Caki2 (cell line): ENCODE measurements at regions not wholly inside any gene's neighbourhood (a gene's known extent, or its start where the extent isn't known, plus 50 kb on each side); places are given as distances from the start of the nearest gene placed in this dataset.

Experiments
- DNase-seq: peaks from one replicate; pipeline ENCODE4 v3.0.0-alpha.2; 2015; ENCODE audit warnings: low read depth
- in situ Hi-C: cut with HindIII; loops from 2 replicates; pipeline ENCODE4 v1.10.0; 2016; ENCODE audit warnings: low sequenced_read_pairs, low pct_unique_long_range_greater_than_20kb, mixed read lengths

- no peak for DNase-seq
- in situ Hi-C loops: no loop called here
Observed at GRCh38 chr6:133187114-133187513, 54.0 kb upstream of the EYA4 start.

GRCh38 chr6:133187657-133188453 lies 53.3 kb upstream of the EYA4 start:
- in situ Hi-C loops: no loop called here
- peak; percentile 44 for DNase-seq

- DNase-seq: no peak
- in situ Hi-C loops: no loop called here
Observed at GRCh38 chr6:133190912-133191311, 50.2 kb upstream of the EYA4 start.

GRCh38 chr6:133191323-133191722 lies 49.8 kb upstream of the EYA4 start:
- DNase-seq: no peak
- in situ Hi-C loops: no loop called here
